Umbilical cord (tissue), 1 donor: ENCODE measurements at regions not wholly inside any gene's neighbourhood (a gene's known extent, or its start where the extent isn't known, plus 50 kb on each side); places are given as distances from the start of the nearest gene placed in this dataset.

Experiments used
- DNase-seq: peaks from one replicate; pipeline ENCODE4 v3.0.0-alpha.2; 2015; ENCODE audit warnings: low spot score

GRCh38 chr13:61738236-61738750 is 322.6 kb upstream of the PCDH20 start:
- DNase-seq = no peak

DNA sequence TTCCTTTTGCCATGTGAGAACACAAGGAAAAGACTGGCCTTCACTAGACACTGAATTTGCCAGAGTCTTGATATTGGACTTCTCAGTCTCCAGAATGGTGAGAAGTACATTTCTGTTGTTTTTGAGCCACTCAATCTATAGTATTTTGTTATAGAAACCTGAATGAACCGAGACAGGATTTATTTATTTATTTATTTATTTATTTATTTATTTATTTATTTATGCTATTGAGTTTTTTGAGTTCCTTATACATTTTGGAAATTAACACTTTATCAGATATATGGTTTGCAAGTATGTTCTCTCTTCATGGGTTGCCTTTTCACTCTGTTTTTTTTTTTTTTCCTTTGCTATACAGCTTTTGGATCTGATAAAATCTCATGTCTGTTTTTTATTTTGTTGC is 319.0 kb upstream of the PCDH20 start:
- DNase-seq = no peak

- DNase-seq = peak; percentile 89
Measured at GRCh38 chr13:61728471-61728870, 312.8 kb upstream of the PCDH20 start.

DNA sequence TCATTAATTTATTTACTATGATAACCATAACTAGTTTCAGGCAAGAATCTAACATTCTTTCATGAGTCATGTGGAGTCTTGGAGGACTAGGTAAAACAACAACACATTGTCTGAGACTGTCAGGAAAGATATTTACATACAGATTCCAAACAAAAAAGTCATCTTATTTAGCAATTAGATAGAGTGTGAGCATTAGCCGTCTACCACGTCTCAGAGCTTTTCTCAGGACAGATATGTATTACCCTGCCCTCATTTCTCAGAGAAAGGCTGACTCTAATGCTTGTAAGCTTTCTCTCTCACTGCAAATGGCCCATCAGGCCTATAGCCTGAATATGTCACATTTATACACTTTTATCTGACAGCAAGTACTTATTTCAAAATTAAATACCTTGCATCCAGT is 312.1 kb upstream of the PCDH20 start:
- peak; percentile 25 for DNase-seq

DNA sequence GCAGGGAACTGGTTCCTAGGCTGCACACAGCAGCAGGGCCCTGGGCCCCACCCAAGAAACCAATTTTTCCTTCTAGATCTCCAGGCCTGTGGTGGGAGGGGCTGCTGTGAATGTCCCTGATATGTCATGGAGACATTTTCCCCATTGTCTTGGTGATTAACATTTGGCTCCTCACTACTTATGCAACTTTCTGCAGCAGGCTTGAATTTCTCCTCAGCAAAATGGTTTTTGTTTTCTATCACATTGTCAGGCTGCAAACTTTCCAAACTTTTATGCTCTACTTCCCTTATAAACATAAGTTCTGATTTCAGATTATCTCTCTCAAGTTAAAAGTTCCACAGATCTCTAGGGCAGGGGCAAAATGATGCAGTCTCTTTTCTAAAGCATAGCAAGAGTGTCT is 310.2 kb upstream of the PCDH20 start:
- DNase-seq = no peak

- DNase-seq = no peak
Measured at GRCh38 chr13:61722119-61722518, 306.5 kb upstream of the PCDH20 start.

DNA sequence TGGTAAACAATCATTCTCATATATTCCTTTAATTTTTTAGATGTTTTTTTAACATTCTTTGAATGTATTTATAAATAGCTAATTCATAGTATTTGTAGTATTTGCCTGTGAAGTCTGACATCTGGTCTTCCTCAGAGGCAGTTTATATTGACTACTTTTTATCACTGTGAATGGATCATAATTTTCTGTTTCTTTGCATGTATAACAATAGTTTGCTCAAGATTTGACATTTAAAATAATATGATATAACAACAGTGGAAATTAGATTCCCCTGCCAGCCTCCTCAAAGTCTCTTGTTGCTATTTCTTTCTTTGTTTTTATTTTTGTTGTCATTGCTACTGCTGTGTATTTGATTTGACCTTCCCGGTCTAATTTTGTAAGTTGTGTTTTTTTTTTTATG is 297.0 kb upstream of the PCDH20 start:
- no peak for DNase-seq

DNA sequence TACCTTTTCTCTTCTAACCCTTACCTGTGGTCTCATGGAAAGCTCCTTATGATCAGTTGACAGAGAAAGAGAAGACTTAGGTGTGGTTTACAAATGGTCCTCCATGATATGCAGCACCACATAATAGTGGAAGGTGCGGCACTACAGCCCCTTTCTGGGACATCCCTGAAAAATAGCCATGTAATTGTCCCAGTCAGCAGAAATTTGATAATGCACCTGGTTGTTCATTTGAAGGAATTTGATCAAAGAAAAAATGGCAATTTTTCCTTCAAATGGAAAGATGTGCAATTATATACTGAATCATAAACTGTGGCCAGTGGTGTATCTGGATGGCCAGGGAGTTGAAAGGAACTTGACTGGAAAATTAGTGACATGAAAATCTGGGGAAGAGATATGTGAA is 293.6 kb upstream of the PCDH20 start:
- DNase-seq = no peak

GRCh38 chr13:61706899-61707298 is 291.2 kb upstream of the PCDH20 start:
- no peak for DNase-seq

DNA sequence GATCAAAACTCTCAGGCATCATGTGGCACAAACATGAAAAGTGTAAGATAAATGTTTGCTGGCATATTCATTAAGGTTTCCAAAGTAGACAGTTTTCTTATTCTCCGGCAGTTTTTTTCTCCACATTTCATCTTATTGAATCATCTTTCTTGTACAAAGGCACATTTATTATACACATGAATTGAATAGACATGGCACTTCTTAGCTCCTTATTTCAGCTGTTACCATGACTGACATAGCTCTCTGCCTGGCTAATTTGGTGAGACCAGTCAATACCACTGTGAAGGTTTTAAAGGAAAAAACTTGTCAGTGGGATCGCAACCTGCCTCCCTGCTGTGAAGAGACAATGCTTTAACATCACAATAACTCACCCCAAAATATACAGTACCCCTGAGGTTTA is 285.0 kb upstream of the PCDH20 start:
- DNase-seq = no peak

DNA sequence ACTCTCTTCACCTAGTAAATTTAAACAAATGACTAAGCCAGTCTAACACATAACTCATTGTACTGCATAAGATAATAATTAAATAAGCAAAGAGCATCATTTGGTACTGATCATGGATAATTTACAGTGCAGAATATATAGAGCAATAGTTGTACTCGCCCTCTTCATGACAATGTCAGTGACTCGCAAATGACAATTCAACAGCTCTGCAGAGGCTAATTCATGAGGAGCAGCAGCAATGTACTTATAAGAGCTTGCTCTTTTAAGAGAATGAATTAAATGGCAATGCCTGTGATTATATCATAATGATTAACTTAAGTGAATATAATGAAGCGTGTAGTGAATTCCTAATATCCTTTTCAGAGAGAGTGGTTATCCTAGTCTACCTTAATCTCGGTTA is 284.5 kb upstream of the PCDH20 start:
- no peak for DNase-seq

GRCh38 chr13:61696676-61697075 is 281.0 kb upstream of the PCDH20 start:
- no peak for DNase-seq

DNA sequence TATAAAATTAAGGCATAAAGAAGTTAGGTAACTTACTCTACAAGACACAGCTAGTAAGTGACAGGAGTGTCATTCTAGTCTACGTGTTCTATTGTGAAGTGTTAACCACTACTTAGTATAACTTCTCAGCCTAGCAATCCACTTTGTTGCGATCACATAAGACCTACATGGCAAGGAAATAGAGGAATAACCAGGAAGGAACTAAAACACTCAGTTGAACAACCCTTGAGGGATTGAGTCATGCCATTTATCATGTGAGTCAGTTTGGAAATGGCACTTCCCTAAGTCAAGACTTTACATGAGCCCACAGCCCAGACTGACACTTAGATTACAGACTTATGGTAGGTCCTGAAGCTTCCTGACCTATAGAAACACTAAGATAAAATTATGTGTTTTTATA is 279.5 kb upstream of the PCDH20 start:
- no peak for DNase-seq

- DNase-seq = peak; percentile 6
Measured at GRCh38 chr13:61692691-61693090, 277.0 kb upstream of the PCDH20 start.

- DNase-seq = peak; percentile 50
Measured at GRCh38 chr13:61685682-61686012, 270.0 kb upstream of the PCDH20 start.

- DNase-seq = no peak
Measured at GRCh38 chr13:61684976-61685681, 269.5 kb upstream of the PCDH20 start.

GRCh38 chr13:61672756-61673155 is 257.1 kb upstream of the PCDH20 start:
- DNase-seq = peak; percentile 2

- DNase-seq = no peak
Measured at GRCh38 chr13:61670384-61671161, 254.9 kb upstream of the PCDH20 start.

GRCh38 chr13:61664801-61665705 is 249.4 kb upstream of the PCDH20 start:
- no peak for DNase-seq

DNA sequence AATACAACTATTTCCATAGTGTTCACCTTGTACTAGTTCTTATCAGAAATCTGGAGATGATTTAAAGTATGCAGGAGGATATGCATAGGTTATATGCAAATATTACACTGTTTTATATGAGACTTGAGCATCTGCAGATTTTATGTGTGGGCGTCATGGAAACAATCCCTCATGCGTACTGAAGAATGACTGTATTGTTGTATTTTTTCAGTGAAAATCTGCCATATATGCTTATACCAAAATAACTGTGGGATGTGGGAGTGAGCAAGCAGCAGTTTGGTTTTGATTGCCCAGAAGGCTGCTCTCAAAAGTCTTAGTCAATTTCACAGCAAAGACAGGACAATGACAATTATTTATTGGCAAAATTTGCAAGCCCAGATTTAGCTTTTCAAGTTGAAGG is 238.8 kb upstream of the PCDH20 start:
- no peak for DNase-seq

GRCh38 chr13:61648547-61648946 is 232.9 kb upstream of the PCDH20 start:
- no peak for DNase-seq

DNA sequence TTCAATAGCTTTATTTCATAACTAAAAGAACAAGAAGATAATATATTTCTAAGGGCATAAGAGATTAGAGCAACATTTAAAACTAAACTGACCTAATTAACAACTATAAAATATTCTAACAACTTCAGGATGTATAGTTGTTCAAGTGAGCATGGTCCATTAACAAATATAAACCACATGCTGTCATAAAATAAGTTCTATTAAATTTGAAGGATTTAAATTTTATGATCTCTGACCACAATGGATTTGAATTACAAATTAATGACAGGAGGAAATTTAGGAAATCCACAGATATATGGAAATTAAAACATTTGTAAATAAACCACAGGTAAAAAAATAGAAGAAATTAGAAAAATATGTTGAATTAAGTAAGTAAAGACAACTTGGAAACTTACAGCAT is 196.5 kb upstream of the PCDH20 start:
- no peak for DNase-seq
